Tibial artery (tissue), 4 donors: ENCODE measurements at regions not wholly inside any gene's neighbourhood (a gene's known extent, or its start where the extent isn't known, plus 50 kb on each side); places are given as distances from the start of the nearest gene placed in this dataset.

ENCODE experiments used
- DNase-seq, 2 donors: peaks; one replicate each; pipeline ENCODE4 v3.0.0-alpha.2; 2019
- H3K27ac ChIP-seq, 2 donors: fragments of 200-600 bp; sonication (generic) in 1 of 2; 1 replicate in 1 of 2; 2 replicates in 1 of 2; pipeline ENCODE4 v1.5.1; 2018 to 2019; ENCODE audit warnings: mild to moderate bottlenecking in 1 of 2
- H3K27me3 ChIP-seq, 2 donors: fragments of 200-600 bp; sonication (generic) in 1 of 2; one replicate each; pipeline versions ENCODE4 v1.5.1 to v1.6.0; 2016 to 2019
- H3K36me3 ChIP-seq, 3 donors: fragments of 200-600 bp; sonication (generic) in 2 of 3; one replicate each; pipeline ENCODE4 v1.5.1; 2016 to 2019; ENCODE audit warnings: mild to moderate bottlenecking in 2 of 3
- H3K4me1 ChIP-seq, 4 donors: fragments of 200-600 bp; sonication (generic) in 2 of 4; 1 replicate in 3 of 4; 2 replicates in 1 of 4; pipeline ENCODE4 v1.5.1; 2016 to 2019
- H3K4me3 ChIP-seq, 2 donors: fragments of 200-600 bp; sonication (generic) in 1 of 2; 1 replicate in 1 of 2; 2 replicates in 1 of 2; pipeline ENCODE4 v1.5.1; 2018 to 2019; ENCODE audit warnings: mild to moderate bottlenecking in 2 of 2
- H3K9me3 ChIP-seq, 3 donors: fragments of 200-600 bp; sonication (generic) in 1 of 3; one replicate each; pipeline ENCODE4 v1.5.1; 2016 to 2019
- intact Hi-C: fragments of 100-400 bp; cut with DNase I; formaldehyde crosslinking; loops from one replicate; pipeline ENCODE4 v1.15.0; 2023; ENCODE audit warnings: low total_unique reads
- TF ChIP-seq, protein P1 (sequence below), 2 experiments: fragments of 200-600 bp in 1 of 2; fragments of 450-650 bp in 1 of 2; IDR thresholded peaks; one replicate each; pipeline ENCODE4 v1.5.1; 2017 to 2019; ENCODE audit warnings: antibody characterized with exemption in 2 of 2, mild to moderate bottlenecking in 1 of 2, moderate library complexity in 1 of 2

DNA sequence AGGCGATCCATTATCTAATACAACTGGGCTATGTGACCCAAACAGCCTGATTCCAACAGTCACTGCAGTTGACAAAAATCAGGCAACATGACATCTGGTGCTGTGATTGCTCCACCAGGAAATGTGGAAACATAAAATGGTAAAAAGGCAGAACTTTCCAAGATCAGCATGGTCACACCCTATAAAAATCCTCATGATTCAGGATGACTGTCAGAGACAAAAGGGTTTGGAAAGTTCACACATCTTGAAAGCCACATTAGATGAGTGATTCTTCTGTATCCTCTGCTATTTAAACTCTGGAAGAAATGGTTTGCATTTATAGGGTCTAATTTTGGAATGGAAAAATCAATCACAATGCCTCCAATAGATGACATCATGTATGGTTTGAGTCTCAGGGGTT lies 662.6 kb upstream of the IGFBP3 start:
- TF ChIP-seq, protein P1, sequence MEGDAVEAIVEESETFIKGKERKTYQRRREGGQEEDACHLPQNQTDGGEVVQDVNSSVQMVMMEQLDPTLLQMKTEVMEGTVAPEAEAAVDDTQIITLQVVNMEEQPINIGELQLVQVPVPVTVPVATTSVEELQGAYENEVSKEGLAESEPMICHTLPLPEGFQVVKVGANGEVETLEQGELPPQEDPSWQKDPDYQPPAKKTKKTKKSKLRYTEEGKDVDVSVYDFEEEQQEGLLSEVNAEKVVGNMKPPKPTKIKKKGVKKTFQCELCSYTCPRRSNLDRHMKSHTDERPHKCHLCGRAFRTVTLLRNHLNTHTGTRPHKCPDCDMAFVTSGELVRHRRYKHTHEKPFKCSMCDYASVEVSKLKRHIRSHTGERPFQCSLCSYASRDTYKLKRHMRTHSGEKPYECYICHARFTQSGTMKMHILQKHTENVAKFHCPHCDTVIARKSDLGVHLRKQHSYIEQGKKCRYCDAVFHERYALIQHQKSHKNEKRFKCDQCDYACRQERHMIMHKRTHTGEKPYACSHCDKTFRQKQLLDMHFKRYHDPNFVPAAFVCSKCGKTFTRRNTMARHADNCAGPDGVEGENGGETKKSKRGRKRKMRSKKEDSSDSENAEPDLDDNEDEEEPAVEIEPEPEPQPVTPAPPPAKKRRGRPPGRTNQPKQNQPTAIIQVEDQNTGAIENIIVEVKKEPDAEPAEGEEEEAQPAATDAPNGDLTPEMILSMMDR (IDR thresholded peaks at IDR 0.05), result no peak
- Histone ChIP-seq H3K27ac (no peak overlapping the region), H3K9me3 (no peaks in the 10 kb centered on the region), H3K36me3 (no peaks in the 10 kb centered on the region), H3K4me3 (no peak overlapping the region), H3K27me3 (no peaks in the 10 kb centered on the region), H3K4me1 (no peaks in the 10 kb centered on the region)
- no peak for DNase-seq
- intact Hi-C loops, result no loop called here

DNA sequence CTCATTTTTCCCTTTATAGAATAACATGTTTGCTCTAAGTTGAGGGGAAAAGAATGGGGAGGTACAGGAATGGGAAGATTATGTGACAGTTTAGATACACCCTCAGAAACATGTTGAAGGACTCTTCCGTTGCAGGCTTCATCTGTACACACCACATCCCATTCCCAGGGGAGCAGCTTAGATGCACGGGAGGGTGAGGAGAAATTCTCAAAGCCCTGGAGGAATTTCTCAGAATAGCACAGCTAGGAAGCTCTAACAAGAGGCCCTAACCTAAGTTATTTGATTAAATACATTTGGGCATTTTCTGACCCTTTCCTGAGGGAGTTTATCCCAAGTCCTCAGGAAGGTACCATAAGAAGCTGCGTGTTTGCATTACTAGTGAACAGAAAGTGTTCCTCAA lies 660.2 kb upstream of the IGFBP3 start:
- no peak overlapping the region for H3K27ac ChIP-seq
- H3K36me3 ChIP-seq, result no peaks in the 10 kb centered on the region
- H3K4me3 ChIP-seq, result no peak overlapping the region
- no peaks in the 10 kb centered on the region for H3K4me1 ChIP-seq
- DNase-seq, result no peak
- H3K27me3 ChIP-seq, result no peaks in the 10 kb centered on the region
- intact Hi-C loops, result no loop called here
- TF ChIP-seq, protein P1 (IDR thresholded peaks at IDR 0.05), result no peak
- no peaks in the 10 kb centered on the region for H3K9me3 ChIP-seq

DNA sequence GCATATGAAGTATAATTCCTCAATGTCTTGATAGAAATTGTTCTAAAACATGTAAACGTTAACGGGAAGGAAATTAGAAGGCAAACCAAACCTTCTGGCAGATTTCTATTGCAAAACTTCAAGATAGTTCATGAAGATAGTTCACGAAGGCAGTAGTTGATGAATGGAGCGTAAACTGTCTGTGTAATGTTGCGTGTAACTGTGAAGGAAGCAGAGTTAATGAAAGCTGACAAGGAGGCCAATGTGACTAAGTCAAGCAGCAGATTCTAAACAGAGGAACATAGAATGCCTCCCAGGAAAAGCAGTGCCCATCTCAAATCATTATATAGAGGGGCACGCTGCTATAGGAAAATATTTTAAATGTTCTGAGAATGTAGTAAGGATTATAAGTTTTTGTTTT lies 659.7 kb upstream of the IGFBP3 start:
- DNase-seq, result no peak
- intact Hi-C loops, result no loop called here
- H3K27me3 ChIP-seq, result no peaks in the 10 kb centered on the region
- no peak overlapping the region for H3K4me3 ChIP-seq
- no peaks in the 10 kb centered on the region for H3K4me1 ChIP-seq
- H3K27ac ChIP-seq, result no peak overlapping the region
- no peaks in the 10 kb centered on the region for H3K36me3 ChIP-seq
- no peaks in the 10 kb centered on the region for H3K9me3 ChIP-seq
- TF ChIP-seq, protein P1 (IDR thresholded peaks at IDR 0.05), result no peak

DNA sequence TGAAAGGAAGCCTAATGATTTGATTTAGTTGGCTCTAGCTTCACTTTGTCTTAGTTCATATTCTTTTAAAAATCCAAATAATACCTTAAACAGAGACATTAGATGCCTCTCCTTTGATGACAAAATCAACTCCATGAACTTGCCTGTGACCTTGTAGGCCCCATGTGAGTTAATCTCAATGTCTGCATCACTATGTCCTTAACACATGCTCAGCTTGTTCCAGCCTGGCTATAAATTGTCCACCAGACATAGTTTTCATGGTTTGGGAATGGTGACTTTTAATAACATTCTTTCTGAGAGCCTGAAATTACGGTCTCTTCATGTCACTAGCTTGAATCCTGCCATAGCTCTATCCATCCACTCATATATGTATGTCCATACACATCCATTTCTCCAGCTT lies 656.3 kb upstream of the IGFBP3 start:
- no peak for DNase-seq
- no peaks in the 10 kb centered on the region for H3K9me3 ChIP-seq
- no peaks in the 10 kb centered on the region for H3K36me3 ChIP-seq
- H3K4me3 ChIP-seq, result no peak overlapping the region
- H3K4me1 ChIP-seq, result no peaks in the 10 kb centered on the region
- intact Hi-C loops, result no loop called here
- no peaks in the 10 kb centered on the region for H3K27me3 ChIP-seq
- no peak overlapping the region for H3K27ac ChIP-seq
- TF ChIP-seq, protein P1 (IDR thresholded peaks at IDR 0.05), result no peak

DNA sequence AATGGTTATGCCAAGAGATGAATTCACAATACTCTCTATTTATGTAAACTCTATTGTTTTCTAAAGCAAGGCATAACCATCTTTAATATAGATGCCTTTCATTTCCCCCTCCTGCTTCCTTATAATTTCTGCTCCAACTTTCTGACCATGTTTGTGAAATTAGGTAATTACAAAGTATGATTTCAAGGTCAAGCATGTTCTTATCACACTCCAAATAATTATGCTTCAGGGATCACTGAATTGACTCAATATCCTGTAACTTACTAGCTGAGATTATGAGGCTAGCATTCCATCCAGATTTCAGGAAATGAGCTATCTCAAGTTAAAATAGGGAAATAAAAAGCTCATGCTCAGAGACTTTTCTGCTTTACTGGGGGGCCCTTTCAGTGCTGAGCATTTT lies 655.9 kb upstream of the IGFBP3 start:
- Histone ChIP-seq H3K9me3 (no peaks in the 10 kb centered on the region), H3K36me3 (no peaks in the 10 kb centered on the region), H3K4me3 (no peak overlapping the region), H3K4me1 (no peaks in the 10 kb centered on the region), H3K27me3 (no peaks in the 10 kb centered on the region), H3K27ac (no peak overlapping the region)
- DNase-seq, result no peak
- intact Hi-C loops, result no loop called here
- TF ChIP-seq, protein P1 (IDR thresholded peaks at IDR 0.05), result no peak

DNA sequence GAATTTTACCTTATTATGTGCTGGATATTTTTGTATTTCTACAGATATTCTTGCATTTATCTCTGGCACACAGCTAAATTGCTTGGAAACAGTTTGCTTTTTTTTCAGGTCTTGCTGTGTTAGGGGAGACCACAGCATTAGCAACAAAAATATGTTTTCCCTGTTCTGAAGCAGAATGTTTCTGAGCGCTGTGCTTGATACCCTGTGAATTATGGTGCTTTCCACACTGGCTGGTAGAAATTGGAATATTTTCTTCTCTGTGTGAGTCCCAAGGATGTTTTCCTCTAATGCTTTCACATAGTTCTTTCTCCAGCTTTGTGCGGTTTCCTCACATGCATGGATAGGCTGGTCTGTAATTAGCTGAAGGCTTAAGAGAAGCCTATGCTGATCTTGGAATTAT lies 651.6 kb upstream of the IGFBP3 start:
- Histone ChIP-seq H3K4me1 (no peaks in the 10 kb centered on the region), H3K9me3 (no peaks in the 10 kb centered on the region), H3K4me3 (no peak overlapping the region), H3K36me3 (no peaks in the 10 kb centered on the region), H3K27ac (no peak overlapping the region), H3K27me3 (no peaks in the 10 kb centered on the region)
- TF ChIP-seq, protein P1 (IDR thresholded peaks at IDR 0.05), result no peak
- intact Hi-C loops, result no loop called here
- DNase-seq, result no peak
